B cell (primary cell): ENCODE measurements at regions not wholly inside any gene's neighbourhood (a gene's known extent, or its start where the extent isn't known, plus 50 kb on each side); places are given as distances from the start of the nearest gene placed in this dataset.

Experiments
- ATAC-seq: fragments of 200-7000 bp; cut with Tn5 transposase; one replicate; pipeline ENCODE4 v1.10.0; 2021; ENCODE audit warnings: low read depth, mild to moderate bottlenecking, moderate number of reproducible peaks, moderate library complexity
- CTCF ChIA-PET: fragments of 350-600 bp; sonication (Branson Sonifier 250); formaldehyde crosslinking; loops from one replicate; lab custom pipeline; 2021; ENCODE audit warnings: antibody characterized with exemption, inconsistent platforms; lab: Charles Lee
- POLR2A ChIA-PET: fragments of 350-600 bp; sonication (Branson Sonifier 250); formaldehyde crosslinking; loops from one replicate; lab custom pipeline; 2021; ENCODE audit warnings: antibody characterized with exemption; lab: Charles Lee
- DNase-seq: peaks from one replicate; pipeline ENCODE4 v3.0.0; 2013
- H2AFZ ChIP-seq: 2 replicates; pipeline ENCODE4 v1.6.1; 2012; ENCODE audit warnings: mild to moderate bottlenecking, low read depth, low read length; ENCODE audit not compliant: insufficient read depth, poor library complexity, severe bottlenecking
- H3K27ac ChIP-seq, 2 donors: 1 replicate in 1 of 2; 2 replicates in 1 of 2; pipeline ENCODE4 v1.5.1; 2012 to 2013; ENCODE audit warnings: low read length in 2 of 2, mild to moderate bottlenecking in 2 of 2, moderate library complexity in 1 of 2
- H3K27me3 ChIP-seq, 4 experiments: fragments of 200-600 bp in 1 of 4; sonication (generic) in 1 of 4; replicated peaks in 1 of 4; 1 replicate in 2 of 4; 2 replicates in 2 of 4; pipeline versions ENCODE4 v1.6.1 to v1.7.0; 2013 to 2016; ENCODE audit warnings: low read length in 3 of 4, mild to moderate bottlenecking in 2 of 4, mixed read lengths in 1 of 4, moderate library complexity in 1 of 4; ENCODE audit not compliant: insufficient read depth in 4 of 4, control insufficient read depth in 3 of 4; ENCODE audit errors: control extremely low read depth in 1 of 4
- H3K36me3 ChIP-seq, 2 experiments: replicated peaks in 1 of 2; 1 replicate in 1 of 2; 2 replicates in 1 of 2; pipeline versions ENCODE4 v1.6.1 to v1.7.1; 2013; ENCODE audit warnings: low read length in 1 of 2; ENCODE audit not compliant: insufficient read depth in 2 of 2, control insufficient read depth in 1 of 2; ENCODE audit errors: control extremely low read depth in 1 of 2, extremely low read depth in 1 of 2
- H3K4me1 ChIP-seq, 2 donors: fragments of 200-600 bp in 1 of 2; sonication (generic) in 1 of 2; 1 replicate in 1 of 2; 2 replicates in 1 of 2; pipeline versions ENCODE4 v1.5.1 to v1.6.1; 2013 to 2017; ENCODE audit warnings: low read length in 2 of 2; ENCODE audit not compliant: control insufficient read depth in 2 of 2, insufficient read depth in 2 of 2
- H3K4me2 ChIP-seq: replicated peaks from 2 replicates; pipeline ENCODE3; 2012; ENCODE audit warnings: mild to moderate bottlenecking, low read depth, low read length; ENCODE audit not compliant: poor library complexity, severe bottlenecking
- H3K4me3 ChIP-seq, 5 experiments: fragments of 200-600 bp in 1 of 5; sonication (generic) in 1 of 5; 1 replicate in 3 of 5; 2 replicates in 2 of 5; pipeline versions ENCODE4 v1.5.1 to v1.7.0; 2011 to 2016; ENCODE audit warnings: low read length in 4 of 5, mild to moderate bottlenecking in 4 of 5, low read depth in 2 of 5, control low read depth in 1 of 5, moderate library complexity in 1 of 5; ENCODE audit not compliant: insufficient read depth in 1 of 5; ENCODE audit errors: control extremely low read depth in 1 of 5, extremely low read depth in 1 of 5
- H3K79me2 ChIP-seq: fragments of 200-600 bp; sonication (generic); one replicate; pipeline ENCODE4 v1.6.0; 2016; ENCODE audit warnings: low read length; ENCODE audit not compliant: control insufficient read depth, insufficient read depth
- H3K9ac ChIP-seq: fragments of 200-600 bp; sonication (generic); 2 replicates; pipeline ENCODE4 v1.6.1; 2017; ENCODE audit warnings: mild to moderate bottlenecking, low read length, moderate library complexity
- H3K9me3 ChIP-seq, 3 donors: one replicate each; pipeline versions ENCODE4 v1.6.1 to v1.7.1; 2013; ENCODE audit warnings: low read length in 2 of 3; ENCODE audit not compliant: control insufficient read depth in 2 of 3, insufficient read depth in 1 of 3; ENCODE audit errors: control extremely low read depth in 1 of 3
- H4K20me1 ChIP-seq: 2 replicates; pipeline ENCODE4 v1.6.0; 2012; ENCODE audit warnings: mild to moderate bottlenecking, low read length; ENCODE audit not compliant: insufficient read depth, control insufficient read depth, poor library complexity, severe bottlenecking
- H3K27ac Mint-ChIP-seq: one replicate; pipeline ENCODE4 v1.8.0; 2021; ENCODE audit warnings: mixed read lengths
- H3K27me3 Mint-ChIP-seq: one replicate; pipeline ENCODE4 v1.8.0; 2021; ENCODE audit warnings: mixed read lengths
- H3K4me1 Mint-ChIP-seq: one replicate; pipeline ENCODE4 v1.8.0; 2021; ENCODE audit warnings: mixed read lengths
- H3K4me3 Mint-ChIP-seq: one replicate; pipeline ENCODE4 v1.8.0; 2021; ENCODE audit warnings: mixed read lengths
- H3K9me3 Mint-ChIP-seq: one replicate; pipeline ENCODE4 v1.8.0; 2022; ENCODE audit warnings: mixed read lengths; ENCODE audit not compliant: insufficient read depth
- CTCF ChIP-seq: fragments of 200-600 bp; IDR thresholded peaks from one replicate; pipeline ENCODE4 v1.8.0; 2022; ENCODE audit warnings: antibody characterized with exemption, mild to moderate bottlenecking
- EZH2 ChIP-seq: IDR thresholded peaks from 2 replicates; pipeline ENCODE4 v1.6.1; 2012; ENCODE audit warnings: borderline replicate concordance, low read depth, mild to moderate bottlenecking, moderate library complexity, low read length; ENCODE audit not compliant: insufficient read depth, poor library complexity, severe bottlenecking
- WGBS: methylation state at CpG from one replicate; pipeline ENCODE4 v1.1.5; 2013; ENCODE audit warnings: missing lambda C conversion rate; ENCODE audit not compliant: insufficient coverage; 5-methylcytosine and 5-hydroxymethylcytosine counted together
- intact Hi-C: fragments of 100-400 bp; cut with micrococcal nuclease; formaldehyde crosslinking; loops from one replicate; pipeline ENCODE4 v1.10.0; 2022

GRCh38 chrX:39731330-39731667 lies 366.5 kb downstream of the BCOR start:
- Mint-ChIP-seq H3K27ac (no peak overlapping the region), H3K4me1 (peaks cover 4% of the 10 kb centered on the region), H3K27me3 (peaks cover 5% of the 10 kb centered on the region), H3K4me3 (no peak overlapping the region), H3K9me3 (no peaks in the 10 kb centered on the region)
- H3K4me1 ChIP-seq = peaks cover 6 to 8% of the 10 kb centered on the region in 2 donors
- no peak overlapping the region for H3K4me2 ChIP-seq
- no peak overlapping the region for H3K4me3 ChIP-seq
- POLR2A ChIA-PET = interaction anchor here (0.6 kb wide), 1 partner anchor 467 kb away, joined by 3 read pairs; no protein-coding TSS in a partner anchor
- 100% methylated on average over 2 of the region's 6 CpGs for WGBS
- intact Hi-C loops = loop anchor here (5.0 kb wide), 2 partner anchors 281 to 536 kb away; no protein-coding TSS in a partner anchor
- TF ChIP-seq CTCF (no peak), EZH2 (no peak)
- CTCF ChIA-PET = interaction anchor here (0.6 to 1.5 kb wide), 14 partner anchors 11 to 741 kb away, joined by 3 to 13 read pairs (median 3); no protein-coding TSS in a partner anchor
- H3K9me3 ChIP-seq = no peaks in the 10 kb centered on the region
- H3K27me3 ChIP-seq = peaks cover 0 to 11% (median 2%) of the 10 kb centered on the region in 4 experiments
- DNase-seq (no peak), ATAC-seq (no peak)
- H4K20me1 ChIP-seq = no peaks in the 10 kb centered on the region
- H2AFZ ChIP-seq = peak overlapping the region; percentile 32
- H3K27ac ChIP-seq = no peak overlapping the region
- no peak overlapping the region for H3K9ac ChIP-seq
- H3K79me2 ChIP-seq = no peaks in the 10 kb centered on the region
- H3K36me3 ChIP-seq = no peaks in the 10 kb centered on the region

GRCh38 chrX:39731735-39732134 lies 366.0 kb downstream of the BCOR start:
- H3K27ac Mint-ChIP-seq = no peak overlapping the region
- DNase-seq (no peak), ATAC-seq (no peak)
- peaks cover 4% of the 10 kb centered on the region for H3K4me1 Mint-ChIP-seq
- no peaks in the 10 kb centered on the region for H3K36me3 ChIP-seq
- no peak overlapping the region for H3K4me3 Mint-ChIP-seq
- WGBS = 100% methylated on average over 1 of the region's 4 CpGs
- H3K4me1 ChIP-seq = peaks cover 6 to 8% of the 10 kb centered on the region in 2 donors
- H3K27me3 ChIP-seq = peaks cover 0 to 11% (median 2%) of the 10 kb centered on the region in 4 experiments
- intact Hi-C loops = loop anchor here (5.0 kb wide), 2 partner anchors 281 to 536 kb away; no protein-coding TSS in a partner anchor
- H2AFZ ChIP-seq = no peak overlapping the region
- H3K9ac ChIP-seq = no peak overlapping the region
- TF ChIP-seq CTCF (no peak), EZH2 (no peak)
- H3K79me2 ChIP-seq = no peaks in the 10 kb centered on the region
- no peaks in the 10 kb centered on the region for H3K9me3 Mint-ChIP-seq
- no peak overlapping the region for H3K27ac ChIP-seq
- H3K4me2 ChIP-seq = no peak overlapping the region
- no peaks in the 10 kb centered on the region for H4K20me1 ChIP-seq
- ChIA-PET CTCF (interaction anchor here (0.7 to 1.3 kb wide), 5 partner anchors 174 to 737 kb away, joined by 3 to 4 read pairs (median 3); no protein-coding TSS in a partner anchor), POLR2A (interaction anchor here (0.6 to 0.8 kb wide), 2 partner anchors 444 to 467 kb away, joined by 3 read pairs; no protein-coding TSS in a partner anchor)
- no peaks in the 10 kb centered on the region for H3K9me3 ChIP-seq
- H3K4me3 ChIP-seq = no peak overlapping the region
- H3K27me3 Mint-ChIP-seq = peaks cover 5% of the 10 kb centered on the region
